ENCODE measurements at regions not wholly inside any gene's neighbourhood (a gene's known extent, or its start where the extent isn't known, plus 50 kb on each side); places are given as distances from the start of the nearest gene placed in this dataset.

- dilution Hi-C loops (cut with MboI; ENCODE audit: extremely low pct_ligation_motif_present, low sequenced_read_pairs) (no loop called here), intact Hi-C loops (cut with micrococcal nuclease) (no loop called here)
- Histone ChIP-seq H3K4me3 (replicated peaks in 1 of 3; ENCODE audit: insufficient read depth in 1 of 3, low read depth in 1 of 3, low read length in 3 of 3) (no peak overlapping the region), H3K9me3 (replicated peaks; ENCODE audit: control insufficient read depth, insufficient read depth, low read length) (no peaks in the 10 kb centered on the region), H3K4me1 (ENCODE audit: control insufficient read depth, extremely low read depth, insufficient read depth, low read length) (no peaks in the 10 kb centered on the region), H3K9ac (replicated peaks; ENCODE audit: extremely low read depth, insufficient read depth, low read length) (no peak overlapping the region), H3K27ac (ENCODE audit: insufficient read depth, low read depth, low read length) (no peak overlapping the region), H3K9me1 (replicated peaks; ENCODE audit: control insufficient read depth, extremely low read depth, insufficient read depth, low read length) (no peaks in the 10 kb centered on the region), H4K20me1 (replicated peaks; ENCODE audit: control insufficient read depth, extremely low read depth, insufficient read depth, low read length) (no peaks in the 10 kb centered on the region), H3K4me2 (ENCODE audit: insufficient read depth, low read length) (no peak overlapping the region), H2AFZ (ENCODE audit: low read depth, low read length) (peak overlapping the region; percentile 50), H3K36me3 (ENCODE audit: control insufficient read depth in 2 of 2, extremely low read depth in 1 of 2, insufficient read depth in 2 of 2, low read length in 2 of 2) (no peaks in the 10 kb centered on the region), H3K27me3 (ENCODE audit: control insufficient read depth in 2 of 2, insufficient read depth in 2 of 2, low read length in 2 of 2) (peaks cover 0 to 2% of the 10 kb centered on the region in 2 experiments), H3K79me2 (ENCODE audit: control insufficient read depth, insufficient read depth, low read length) (no peaks in the 10 kb centered on the region)
- DNase-seq (ENCODE audit: low read depth, low spot score) (no peak), FAIRE-seq (no peak)
- ChIA-PET POLR2A (no interaction called here), CTCF (no interaction called here)
- no TSS peak for BruUV-seq (replicated peaks)
- TF ChIP-seq MAX (IDR thresholded peaks at IDR 0.05; ENCODE audit: insufficient read depth, insufficient read length) (no peak), MYC (IDR thresholded peaks at IDR 0.05; ENCODE audit: low read depth, low read length) (no peak), CTCF (IDR thresholded peaks at IDR 0.05; ENCODE audit: extremely low read depth in 1 of 2, insufficient read depth in 1 of 2, low read depth in 1 of 2, low read length in 2 of 2) (no peak), GATA2 (IDR thresholded peaks at IDR 0.05; ENCODE audit: insufficient read depth, insufficient read length, low read depth, low read length) (no peak), FOS (IDR thresholded peaks at IDR 0.05; ENCODE audit: borderline replicate concordance, insufficient read depth, low read length) (no peak), EZH2 (IDR thresholded peaks at IDR 0.05; ENCODE audit: borderline replicate concordance, low read depth, low read length, severe bottlenecking) (no peak), JUN (IDR thresholded peaks at IDR 0.05; ENCODE audit: borderline replicate concordance, insufficient read depth, insufficient read length, low read depth) (no peak), POLR2AphosphoS5 (IDR thresholded peaks at IDR 0.05; ENCODE audit: insufficient read depth, low read depth, low read length) (no peak), POLR2A (IDR thresholded peaks at IDR 0.05; ENCODE audit: low read depth, low read length) (no peak)
Measured at GRCh38 chr18:25490316-25490715, 138.3 kb upstream of the ZNF521 start.
